ENCODE measurements at regions not wholly inside any gene's neighbourhood (a gene's known extent, or its start where the extent isn't known, plus 50 kb on each side); places are given as distances from the start of the nearest gene placed in this dataset.

GRCh38 chr12:111103583-111103982 lies 183.2 kb upstream of the MYL2 start:
- no peak for DNase-seq (ENCODE audit: low read depth)
- TF ChIP-seq CTCF (IDR thresholded peaks at IDR 0.05; ENCODE audit: insufficient read depth, low read length) = no peak
- no peak overlapping the region for H3K4me3 ChIP-seq (ENCODE audit: low read depth, low read length)

GRCh38 chr12:111102102-111102739 lies 181.8 kb upstream of the MYL2 start:
- no peak for TF ChIP-seq CTCF (IDR thresholded peaks at IDR 0.05; ENCODE audit: insufficient read depth, low read length)
- no peak for DNase-seq (ENCODE audit: low read depth)
- H3K4me3 ChIP-seq (ENCODE audit: low read depth, low read length) = no peak overlapping the region

GRCh38 chr12:111101003-111101402 lies 180.6 kb upstream of the MYL2 start:
- DNase-seq (ENCODE audit: low read depth) = no peak
- TF ChIP-seq CTCF (IDR thresholded peaks at IDR 0.05; ENCODE audit: insufficient read depth, low read length) = no peak
- H3K4me3 ChIP-seq (ENCODE audit: low read depth, low read length) = no peak overlapping the region

GRCh38 chr12:111100554-111100953 lies 180.2 kb upstream of the MYL2 start:
- TF ChIP-seq CTCF (IDR thresholded peaks at IDR 0.05; ENCODE audit: insufficient read depth, low read length) = no peak
- DNase-seq (ENCODE audit: low read depth) = no peak
- no peak overlapping the region for H3K4me3 ChIP-seq (ENCODE audit: low read depth, low read length)

- TF ChIP-seq CTCF (IDR thresholded peaks at IDR 0.05; ENCODE audit: insufficient read depth, low read length) = no peak
- H3K4me3 ChIP-seq (ENCODE audit: low read depth, low read length) = no peak overlapping the region
Observed at GRCh38 chr12:111100003-111100402, 179.6 kb upstream of the MYL2 start.

GRCh38 chr12:111099186-111099585 lies 178.8 kb upstream of the MYL2 start:
- DNase-seq (ENCODE audit: low read depth) = no peak
- H3K4me3 ChIP-seq (ENCODE audit: low read depth, low read length) = no peak overlapping the region
- TF ChIP-seq CTCF (IDR thresholded peaks at IDR 0.05; ENCODE audit: insufficient read depth, low read length) = no peak

More at GRCh38 chr12:111100003-111100402, 179.6 kb upstream of the MYL2 start:
- DNase-seq (ENCODE audit: low read depth) = no peak

Data from fibroblast of the aortic adventitia (primary cell).